Cardiac septum (tissue), 1 donor: ENCODE measurements at regions not wholly inside any gene's neighbourhood (a gene's known extent, or its start where the extent isn't known, plus 50 kb on each side); places are given as distances from the start of the nearest gene placed in this dataset.

ENCODE experiments used
- DNase-seq: peaks from one replicate; pipeline ENCODE4 v3.0.0-alpha.2; 2020; ENCODE audit warnings: low spot score
- intact Hi-C: fragments of 100-400 bp; cut with DNase I; formaldehyde crosslinking; loops from one replicate; pipeline ENCODE4 v1.14.0; 2022
- donor health status: DM: no; HTN: no; CAD: no.

- DNase-seq: no peak
- intact Hi-C loops: no loop called here
These were observed 857.2 kb upstream of the INTU start for GRCh38 chr4:126775485-126776106.

GRCh38 chr4:126776361-126776760, 856.4 kb upstream of the INTU start:
- DNase-seq: no peak
- intact Hi-C loops: no loop called here

GRCh38 chr4:126777649-126778048, 855.1 kb upstream of the INTU start:
- DNase-seq: no peak
- intact Hi-C loops: no loop called here

- intact Hi-C loops: no loop called here
- DNase-seq: no peak
These were observed 854.4 kb upstream of the INTU start for GRCh38 chr4:126778348-126778747.

GRCh38 chr4:126779001-126779400, 853.8 kb upstream of the INTU start:
- no peak for DNase-seq
- intact Hi-C loops: no loop called here

GRCh38 chr4:126779436-126780166, 853.2 kb upstream of the INTU start:
- DNase-seq: no peak
- intact Hi-C loops: loop anchor here (10.0 kb wide), 1 partner anchor 155 kb away; no protein-coding TSS in a partner anchor

- intact Hi-C loops: loop anchor here (10.0 kb wide), 1 partner anchor 158 kb away; no protein-coding TSS in a partner anchor
- no peak for DNase-seq
These were observed 849.6 kb upstream of the INTU start for GRCh38 chr4:126783191-126783590.

- intact Hi-C loops: loop anchor here (10.0 kb wide), 1 partner anchor 160 kb away; no protein-coding TSS in a partner anchor
- DNase-seq: no peak
These were observed 847.7 kb upstream of the INTU start for GRCh38 chr4:126784966-126785580.

- no peak for DNase-seq
- intact Hi-C loops: no loop called here
These were observed 842.1 kb upstream of the INTU start for GRCh38 chr4:126790633-126791032.

- intact Hi-C loops: no loop called here
- no peak for DNase-seq
These were observed 838.4 kb upstream of the INTU start for GRCh38 chr4:126794363-126794762.

- DNase-seq: no peak
- intact Hi-C loops: no loop called here
These were observed 834.5 kb upstream of the INTU start for GRCh38 chr4:126798214-126798613.

GRCh38 chr4:126799416-126799815, 833.3 kb upstream of the INTU start:
- no peak for DNase-seq
- intact Hi-C loops: no loop called here

GRCh38 chr4:126799971-126800574, 832.7 kb upstream of the INTU start:
- intact Hi-C loops: no loop called here
- DNase-seq: no peak

GRCh38 chr4:126800575-126801141, 832.1 kb upstream of the INTU start:
- no peak for DNase-seq
- intact Hi-C loops: no loop called here

- intact Hi-C loops: no loop called here
- no peak for DNase-seq
These were observed 825.6 kb upstream of the INTU start for GRCh38 chr4:126807132-126807531.

GRCh38 chr4:126812076-126812475, 820.7 kb upstream of the INTU start:
- intact Hi-C loops: no loop called here

GRCh38 chr4:126820631-126821030, 812.1 kb upstream of the INTU start:
- no peak for DNase-seq
- intact Hi-C loops: no loop called here

More at GRCh38 chr4:126812076-126812475, 820.7 kb upstream of the INTU start:
- DNase-seq: no peak

- no peak for DNase-seq
- intact Hi-C loops: no loop called here
These were observed 811.6 kb upstream of the INTU start for GRCh38 chr4:126821152-126821551.

GRCh38 chr4:126825083-126825482, 807.7 kb upstream of the INTU start:
- DNase-seq: no peak
- intact Hi-C loops: no loop called here

GRCh38 chr4:126827669-126828068, 805.1 kb upstream of the INTU start:
- no peak for DNase-seq
- intact Hi-C loops: no loop called here
